HEK293 (cell line): ENCODE measurements at regions not wholly inside any gene's neighbourhood (a gene's known extent, or its start where the extent isn't known, plus 50 kb on each side); places are given as distances from the start of the nearest gene placed in this dataset.

Experiments used
- CTCF ChIA-PET: fragments of 350-600 bp; formaldehyde crosslinking; extraction: SDS; loops from one replicate; lab custom pipeline; 2021; ENCODE audit warnings: antibody characterized with exemption; lab: Yijun Ruan, JAX
- POLR2A ChIA-PET: fragments of 300-600 bp; formaldehyde crosslinking; extraction: SDS; loops from one replicate; lab custom pipeline; 2020; ENCODE audit warnings: antibody characterized with exemption, inconsistent platforms; lab: Yijun Ruan, JAX
- H3K27ac ChIP-seq: fragments of 200-500 bp; sonication (Bioruptor generic); 2 replicates; pipeline ENCODE4 v1.5.1; 2014; ENCODE audit warnings: low read depth, low read length, control low read depth, inconsistent platforms; ENCODE audit errors: extremely low read depth
- H3K36me3 ChIP-seq, 2 experiments: fragments of 200-500 bp in 1 of 2; sonication (Bioruptor generic) in 1 of 2; 1 replicate in 1 of 2; 2 replicates in 1 of 2; pipeline ENCODE4 v1.5.1; 2014 to 2017; ENCODE audit warnings: inconsistent platforms in 2 of 2, low read length in 2 of 2; ENCODE audit not compliant: control insufficient read depth in 2 of 2, insufficient read depth in 1 of 2
- H3K4me1 ChIP-seq: fragments of 200-500 bp; sonication (Bioruptor generic); 2 replicates; pipeline ENCODE4 v1.5.1; 2014; ENCODE audit warnings: mild to moderate bottlenecking, low read length, inconsistent platforms; ENCODE audit not compliant: control insufficient read depth, insufficient read depth
- H3K4me3 ChIP-seq: 2 replicates; pipeline ENCODE4 v1.5.1; 2011; ENCODE audit warnings: low read depth, mild to moderate bottlenecking, control low read depth, low read length, moderate library complexity
- H3K9me3 ChIP-seq: fragments of 200-500 bp; sonication (Bioruptor generic); 2 replicates; pipeline ENCODE4 v1.5.1; 2014; ENCODE audit warnings: low read depth, low read length, inconsistent platforms; ENCODE audit not compliant: control insufficient read depth, insufficient read depth
- BCL11B ChIP-seq: fragments of 450-650 bp; formaldehyde crosslinking; IDR thresholded peaks from 2 replicates; pipeline ENCODE4 v1.5.1; 2016; ENCODE audit warnings: low read depth, missing biosample characterization, missing genetic modification characterization
- GLI4 ChIP-seq: fragments of 450-650 bp; formaldehyde crosslinking; IDR thresholded peaks from 2 replicates; pipeline ENCODE4 v1.5.1; 2016; ENCODE audit warnings: missing biosample characterization, missing genetic modification characterization
- HOXA7 ChIP-seq: sonication (generic); formaldehyde crosslinking; IDR thresholded peaks from 2 replicates; pipeline ENCODE4 v1.8.1; 2022; ENCODE audit warnings: missing genetic modification reagents, borderline replicate concordance
- HOXC10 ChIP-seq: sonication (generic); formaldehyde crosslinking; IDR thresholded peaks from 2 replicates; pipeline ENCODE4 v1.8.1; 2023; ENCODE audit warnings: mild to moderate bottlenecking, missing genetic modification reagents
- HOXD13 ChIP-seq: sonication (generic); formaldehyde crosslinking; IDR thresholded peaks from 2 replicates; pipeline ENCODE4 v1.8.0; 2022; ENCODE audit warnings: missing genetic modification reagents, borderline replicate concordance
- REPIN1 ChIP-seq: fragments of 450-650 bp; formaldehyde crosslinking; IDR thresholded peaks from 2 replicates; pipeline ENCODE4 v1.5.1; 2017; ENCODE audit warnings: missing biosample characterization, missing genetic modification characterization, low read depth
- SALL2 ChIP-seq: fragments of 450-650 bp; formaldehyde crosslinking; IDR thresholded peaks from 2 replicates; pipeline ENCODE4 v1.5.0; 2017; ENCODE audit warnings: missing biosample characterization, mild to moderate bottlenecking, missing genetic modification characterization, borderline replicate concordance
- SP2 ChIP-seq: fragments of 450-650 bp; formaldehyde crosslinking; IDR thresholded peaks from 2 replicates; pipeline ENCODE4 v1.5.1; 2016; ENCODE audit warnings: missing biosample characterization, missing genetic modification characterization
- SP3 ChIP-seq: fragments of 450-650 bp; formaldehyde crosslinking; IDR thresholded peaks from 2 replicates; pipeline ENCODE4 v1.5.1; 2016; ENCODE audit warnings: missing biosample characterization, missing genetic modification characterization
- WT1 ChIP-seq: fragments of 450-650 bp; formaldehyde crosslinking; IDR thresholded peaks from 2 replicates; pipeline ENCODE4 v1.5.1; 2016; ENCODE audit warnings: missing biosample characterization, missing genetic modification characterization
- ZBTB1 ChIP-seq: fragments of 450-650 bp; formaldehyde crosslinking; IDR thresholded peaks from 2 replicates; pipeline ENCODE4 v1.5.1; 2016; ENCODE audit warnings: missing biosample characterization, missing genetic modification characterization
- ZBTB48 ChIP-seq: fragments of 450-650 bp; formaldehyde crosslinking; IDR thresholded peaks from 2 replicates; pipeline ENCODE4 v1.5.1; 2016; ENCODE audit warnings: missing biosample characterization, missing genetic modification characterization
- ZBTB8A ChIP-seq: fragments of 450-650 bp; formaldehyde crosslinking; IDR thresholded peaks from 2 replicates; pipeline ENCODE4 v1.5.1; 2016; ENCODE audit warnings: missing biosample characterization, missing genetic modification characterization
- ZNF121 ChIP-seq: fragments of 450-650 bp; formaldehyde crosslinking; IDR thresholded peaks from 2 replicates; pipeline ENCODE4 v1.5.1; 2016; ENCODE audit warnings: missing biosample characterization, missing genetic modification characterization
- ZNF140 ChIP-seq: fragments of 450-650 bp; formaldehyde crosslinking; IDR thresholded peaks from 2 replicates; pipeline ENCODE4 v1.5.1; 2016; ENCODE audit warnings: missing biosample characterization, missing genetic modification characterization
- ZNF155 ChIP-seq: fragments of 450-650 bp; formaldehyde crosslinking; IDR thresholded peaks from 2 replicates; pipeline ENCODE4 v1.5.1; 2016; ENCODE audit warnings: missing biosample characterization, missing genetic modification characterization
- ZNF341 ChIP-seq: fragments of 450-650 bp; formaldehyde crosslinking; IDR thresholded peaks from 2 replicates; pipeline ENCODE4; 2016; ENCODE audit warnings: low read depth, missing biosample characterization, missing genetic modification characterization
- ZNF366 ChIP-seq: fragments of 450-650 bp; formaldehyde crosslinking; conservative IDR thresholded peaks from 2 replicates; pipeline ENCODE4 v1.5.1; 2016; ENCODE audit warnings: missing biosample characterization, missing genetic modification characterization
- ZNF560 ChIP-seq: fragments of 450-650 bp; formaldehyde crosslinking; IDR thresholded peaks from 2 replicates; pipeline ENCODE4 v1.5.1; 2017; ENCODE audit warnings: missing biosample characterization, missing genetic modification characterization, borderline replicate concordance
- ZNF596 ChIP-seq: fragments of 450-650 bp; IDR thresholded peaks from 2 replicates; pipeline ENCODE4 v1.5.0; 2018; ENCODE audit warnings: missing biosample characterization, mild to moderate bottlenecking, missing genetic modification characterization, moderate library complexity
- ZNF600 ChIP-seq: fragments of 450-650 bp; formaldehyde crosslinking; IDR thresholded peaks from 2 replicates; pipeline ENCODE4 v1.5.1; 2016; ENCODE audit warnings: missing biosample characterization, missing genetic modification characterization
- ZNF626 ChIP-seq: fragments of 450-650 bp; sonication (Bioruptor Pico); formaldehyde crosslinking; IDR thresholded peaks from 2 replicates; pipeline ENCODE4 v1.5.1; 2018; ENCODE audit warnings: missing biosample characterization, missing genetic modification characterization, inconsistent platforms
- ZNF629 ChIP-seq: fragments of 450-650 bp; formaldehyde crosslinking; IDR thresholded peaks from 2 replicates; pipeline ENCODE4 v1.5.1; 2017; ENCODE audit warnings: missing biosample characterization, missing genetic modification characterization
- ZNF654 ChIP-seq: fragments of 450-650 bp; formaldehyde crosslinking; IDR thresholded peaks from 2 replicates; pipeline ENCODE4 v1.5.1; 2016; ENCODE audit warnings: low read depth, missing biosample characterization, missing genetic modification characterization
- ZNF664 ChIP-seq: fragments of 450-650 bp; formaldehyde crosslinking; IDR thresholded peaks from 2 replicates; pipeline ENCODE4 v1.5.1; 2016; ENCODE audit warnings: missing biosample characterization, missing genetic modification characterization
- ZNF701 ChIP-seq: fragments of 450-650 bp; formaldehyde crosslinking; IDR thresholded peaks from 2 replicates; pipeline ENCODE4 v1.5.1; 2016; ENCODE audit warnings: missing biosample characterization, missing genetic modification characterization
- ZSCAN16 ChIP-seq: fragments of 450-650 bp; formaldehyde crosslinking; IDR thresholded peaks from 2 replicates; pipeline ENCODE4 v1.5.1; 2016; ENCODE audit warnings: missing biosample characterization, missing genetic modification characterization
- TF ChIP-seq, protein P1 (sequence below): fragments of 450-650 bp; formaldehyde crosslinking; IDR thresholded peaks from 2 replicates; pipeline ENCODE4 v1.5.1; 2017; ENCODE audit warnings: missing biosample characterization, missing genetic modification characterization
- TF ChIP-seq, protein P2 (sequence below): fragments of 450-650 bp; formaldehyde crosslinking; conservative IDR thresholded peaks from 2 replicates; pipeline ENCODE4 v1.5.1; 2016; ENCODE audit warnings: low read depth, missing biosample characterization, missing genetic modification characterization

- ChIA-PET POLR2A (no interaction called here), CTCF (no interaction called here)
- Histone ChIP-seq H3K4me3 (no peak overlapping the region), H3K36me3 (no peaks in the 10 kb centered on the region), H3K9me3 (no peaks in the 10 kb centered on the region), H3K27ac (no peak overlapping the region), H3K4me1 (no peaks in the 10 kb centered on the region)
- TF ChIP-seq ZNF560 (tag by site-specific recombination) (no peak), WT1 (tag by site-specific recombination) (no peak), BCL11B (tag by site-specific recombination) (no peak), GLI4 (tag by site-specific recombination) (no peak), ZNF121 (tag by site-specific recombination) (no peak), ZNF701 (tag by site-specific recombination) (no peak), ZBTB1 (tag by site-specific recombination) (no peak), ZNF140 (no peak), ZBTB8A (no peak), ZNF366 (no peak), HOXA7 (CRISPR knock-in tag) (no peak)
Observed at GRCh38 chr6:87899499-87900147, 148.0 kb upstream of the SPACA1 start.

- H3K4me3 ChIP-seq: no peak overlapping the region
- POLR2A ChIA-PET: no interaction called here
- TF ChIP-seq HOXC10 (no peak), ZSCAN16 (no peak), ZNF600 (no peak), ZBTB48 (tag by site-specific recombination) (no peak), ZNF341 (tag by site-specific recombination) (no peak), SALL2 (tag by site-specific recombination) (no peak), HOXD13 (CRISPR knock-in tag) (no peak), ZNF596 (tag by site-specific recombination) (no peak), ZNF155 (tag by site-specific recombination) (no peak), ZNF629 (no peak), SP2 (tag by site-specific recombination) (no peak), REPIN1 (tag by site-specific recombination) (no peak), SP3 (tag by site-specific recombination) (no peak), ZNF664 (tag by site-specific recombination) (no peak), ZNF626 (tag by site-specific recombination) (no peak), ZNF654 (tag by site-specific recombination) (no peak)
- TF ChIP-seq, protein P1, sequence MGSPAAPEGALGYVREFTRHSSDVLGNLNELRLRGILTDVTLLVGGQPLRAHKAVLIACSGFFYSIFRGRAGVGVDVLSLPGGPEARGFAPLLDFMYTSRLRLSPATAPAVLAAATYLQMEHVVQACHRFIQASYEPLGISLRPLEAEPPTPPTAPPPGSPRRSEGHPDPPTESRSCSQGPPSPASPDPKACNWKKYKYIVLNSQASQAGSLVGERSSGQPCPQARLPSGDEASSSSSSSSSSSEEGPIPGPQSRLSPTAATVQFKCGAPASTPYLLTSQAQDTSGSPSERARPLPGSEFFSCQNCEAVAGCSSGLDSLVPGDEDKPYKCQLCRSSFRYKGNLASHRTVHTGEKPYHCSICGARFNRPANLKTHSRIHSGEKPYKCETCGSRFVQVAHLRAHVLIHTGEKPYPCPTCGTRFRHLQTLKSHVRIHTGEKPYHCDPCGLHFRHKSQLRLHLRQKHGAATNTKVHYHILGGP (tag by site-specific recombination): no peak
- TF ChIP-seq, protein P2, sequence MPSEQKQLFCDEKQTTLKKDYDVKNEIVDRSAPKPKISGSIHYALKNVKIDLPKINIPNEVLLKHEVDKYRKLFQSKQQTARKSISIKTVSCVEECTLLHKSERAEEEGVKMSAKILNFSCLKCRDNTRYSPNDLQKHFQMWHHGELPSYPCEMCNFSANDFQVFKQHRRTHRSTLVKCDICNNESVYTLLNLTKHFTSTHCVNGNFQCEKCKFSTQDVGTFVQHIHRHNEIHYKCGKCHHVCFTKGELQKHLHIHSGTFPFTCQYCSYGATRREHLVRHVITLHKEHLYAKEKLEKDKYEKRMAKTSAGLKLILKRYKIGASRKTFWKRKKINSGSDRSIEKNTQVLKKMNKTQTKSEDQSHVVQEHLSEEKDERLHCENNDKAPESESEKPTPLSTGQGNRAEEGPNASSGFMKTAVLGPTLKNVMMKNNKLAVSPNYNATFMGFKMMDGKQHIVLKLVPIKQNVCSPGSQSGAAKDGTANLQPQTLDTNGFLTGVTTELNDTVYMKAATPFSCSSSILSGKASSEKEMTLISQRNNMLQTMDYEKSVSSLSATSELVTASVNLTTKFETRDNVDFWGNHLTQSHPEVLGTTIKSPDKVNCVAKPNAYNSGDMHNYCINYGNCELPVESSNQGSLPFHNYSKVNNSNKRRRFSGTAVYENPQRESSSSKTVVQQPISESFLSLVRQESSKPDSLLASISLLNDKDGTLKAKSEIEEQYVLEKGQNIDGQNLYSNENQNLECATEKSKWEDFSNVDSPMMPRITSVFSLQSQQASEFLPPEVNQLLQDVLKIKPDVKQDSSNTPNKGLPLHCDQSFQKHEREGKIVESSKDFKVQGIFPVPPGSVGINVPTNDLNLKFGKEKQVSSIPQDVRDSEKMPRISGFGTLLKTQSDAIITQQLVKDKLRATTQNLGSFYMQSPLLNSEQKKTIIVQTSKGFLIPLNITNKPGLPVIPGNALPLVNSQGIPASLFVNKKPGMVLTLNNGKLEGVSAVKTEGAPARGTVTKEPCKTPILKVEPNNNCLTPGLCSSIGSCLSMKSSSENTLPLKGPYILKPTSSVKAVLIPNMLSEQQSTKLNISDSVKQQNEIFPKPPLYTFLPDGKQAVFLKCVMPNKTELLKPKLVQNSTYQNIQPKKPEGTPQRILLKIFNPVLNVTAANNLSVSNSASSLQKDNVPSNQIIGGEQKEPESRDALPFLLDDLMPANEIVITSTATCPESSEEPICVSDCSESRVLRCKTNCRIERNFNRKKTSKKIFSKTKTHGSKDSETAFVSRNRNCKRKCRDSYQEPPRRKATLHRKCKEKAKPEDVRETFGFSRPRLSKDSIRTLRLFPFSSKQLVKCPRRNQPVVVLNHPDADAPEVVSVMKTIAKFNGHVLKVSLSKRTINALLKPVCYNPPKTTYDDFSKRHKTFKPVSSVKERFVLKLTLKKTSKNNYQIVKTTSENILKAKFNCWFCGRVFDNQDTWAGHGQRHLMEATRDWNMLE (tag by site-specific recombination): no peak
- TF ChIP-seq, all 188 proteins: peak for 0
- Histone ChIP-seq H3K27ac (no peak overlapping the region), H3K36me3 (no peaks in the 10 kb centered on the region), H3K4me1 (no peaks in the 10 kb centered on the region), H3K9me3 (no peaks in the 10 kb centered on the region)
- CTCF ChIA-PET: interaction anchor here (0.6 kb wide), 1 partner anchor 1042 kb away, joined by 4 read pairs; no protein-coding TSS in a partner anchor
Observed at GRCh38 chr6:87897663-87898062, 150.0 kb upstream of the SPACA1 start.
